CD4-positive, alpha-beta T cell treated with Interleukin-10 for 1 hour (primary cell): ENCODE measurements at regions not wholly inside any gene's neighbourhood (a gene's known extent, or its start where the extent isn't known, plus 50 kb on each side); places are given as distances from the start of the nearest gene placed in this dataset.

Source experiments
- DNase-seq: peaks from one replicate; pipeline ENCODE4 v3.0.0-alpha.2; 2020

DNA sequence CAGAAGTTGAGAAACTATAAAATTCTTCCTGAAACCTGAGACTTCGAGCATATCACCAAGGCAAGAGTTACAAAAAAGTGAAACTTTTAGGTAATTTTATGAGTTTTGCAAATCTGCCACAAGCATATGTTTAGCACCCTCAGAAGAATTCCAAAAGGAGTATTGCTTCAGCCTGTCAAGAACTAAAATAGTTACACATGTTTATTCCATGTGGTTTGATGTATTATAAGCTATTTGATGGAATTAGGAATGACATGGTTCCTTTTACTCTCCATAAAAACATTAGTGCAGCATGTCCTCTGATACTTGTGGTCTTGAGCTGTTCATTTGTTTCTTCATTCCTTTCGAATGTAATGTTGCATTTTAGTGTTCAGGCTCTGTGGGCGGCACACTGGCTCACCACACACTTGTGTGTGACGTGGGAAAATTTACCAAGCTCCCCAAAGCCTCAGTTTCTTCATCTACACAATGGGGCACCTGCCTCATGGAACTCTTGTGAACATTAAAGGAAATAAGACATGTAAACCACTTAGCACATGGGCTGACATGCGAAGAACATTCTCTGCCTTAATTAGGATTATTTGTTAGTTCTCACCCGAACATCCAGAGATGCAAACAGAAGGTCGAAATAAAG is 204.2 kb upstream of the FOXF1 start:
- no peak for DNase-seq

DNA sequence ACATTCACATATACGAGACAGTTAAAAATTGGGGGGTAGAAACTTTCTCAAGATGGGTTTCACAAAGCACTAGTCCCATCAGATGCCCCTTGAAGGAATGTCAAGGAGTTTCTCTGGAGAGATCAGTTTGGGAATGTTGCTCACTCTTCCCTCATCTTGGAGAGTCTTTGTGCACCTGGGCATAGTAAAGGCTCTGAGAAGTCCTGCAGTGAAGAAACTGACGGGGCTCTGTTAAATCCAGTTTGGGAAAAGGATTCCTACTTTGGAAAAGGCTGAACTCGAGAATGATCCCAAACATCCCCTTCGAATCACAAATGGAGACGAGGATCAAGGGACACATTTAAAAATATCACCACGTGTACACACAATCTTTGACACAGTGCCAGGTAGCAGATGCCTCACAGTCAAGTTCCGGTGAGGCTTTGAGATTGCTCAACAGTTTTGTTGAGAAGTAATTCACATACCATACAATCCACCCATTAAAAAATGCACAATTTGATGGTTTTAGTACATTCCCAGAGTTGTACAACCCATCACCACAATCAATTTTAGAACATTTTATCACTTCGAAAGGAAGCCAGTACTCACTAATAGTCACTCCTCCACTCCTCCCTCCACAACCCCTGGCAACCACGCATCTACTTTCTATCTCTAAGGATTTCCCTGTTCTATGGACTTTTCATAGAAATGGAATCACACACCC is 203.4 kb upstream of the FOXF1 start:
- no peak for DNase-seq

DNA sequence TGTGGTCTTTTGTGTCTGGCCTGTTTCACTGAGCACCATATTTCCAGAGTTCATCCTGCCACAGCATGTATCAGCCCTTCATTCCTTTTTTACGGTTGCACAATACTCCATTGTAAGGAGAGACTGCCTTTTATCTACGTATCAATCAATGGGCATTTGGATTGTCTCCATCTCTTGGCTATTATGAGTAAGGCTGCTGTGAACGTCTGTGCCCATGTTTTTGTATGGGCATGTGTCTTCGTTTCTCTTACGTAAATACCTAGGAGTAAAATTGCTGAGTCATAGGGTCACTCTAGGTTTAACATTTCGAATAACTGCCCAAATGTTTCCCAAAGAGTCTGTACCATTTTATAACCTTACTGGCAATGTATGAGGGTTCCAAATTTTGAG is 202.8 kb upstream of the FOXF1 start:
- DNase-seq, result no peak

DNA sequence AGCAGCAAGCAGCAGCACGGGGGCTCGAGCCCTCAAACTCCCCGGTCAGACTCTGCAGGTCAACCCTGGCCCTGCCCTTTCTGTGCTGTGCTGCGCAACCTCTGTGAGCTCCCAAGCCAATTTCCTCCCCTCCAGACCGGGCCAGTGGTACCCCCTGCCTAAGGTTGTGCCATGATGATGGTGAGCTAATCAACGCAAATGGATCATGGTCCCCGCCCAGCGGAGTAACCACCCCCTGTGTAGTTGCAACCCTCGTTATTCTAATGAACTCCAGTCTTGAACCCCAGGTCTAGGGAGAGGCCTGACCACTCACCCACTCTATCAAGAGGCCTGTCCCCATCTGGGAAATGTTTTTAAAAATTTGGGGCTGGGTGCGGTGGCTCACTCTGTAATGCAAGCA is 201.8 kb upstream of the FOXF1 start:
- no peak for DNase-seq

DNA sequence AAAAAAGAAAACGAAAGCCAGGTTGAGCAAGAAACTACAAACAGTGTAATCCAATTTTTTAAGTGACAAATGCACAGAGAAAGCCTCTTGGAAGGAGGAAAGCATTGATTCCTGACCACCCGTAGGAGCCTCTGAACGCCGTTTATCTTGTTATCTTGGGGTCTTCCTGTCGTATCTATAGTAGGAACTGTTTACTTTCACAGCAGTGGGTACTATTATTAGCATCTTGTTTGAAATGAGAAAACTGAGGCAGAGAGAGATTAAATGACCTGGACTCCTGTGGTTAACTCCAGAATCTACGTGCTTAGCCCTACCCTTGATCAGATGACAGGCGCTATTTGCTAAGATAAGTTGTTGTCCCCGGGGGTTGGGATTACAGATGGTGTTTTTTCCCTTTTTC is 196.7 kb upstream of the FOXF1 start:
- DNase-seq, result no peak

DNA sequence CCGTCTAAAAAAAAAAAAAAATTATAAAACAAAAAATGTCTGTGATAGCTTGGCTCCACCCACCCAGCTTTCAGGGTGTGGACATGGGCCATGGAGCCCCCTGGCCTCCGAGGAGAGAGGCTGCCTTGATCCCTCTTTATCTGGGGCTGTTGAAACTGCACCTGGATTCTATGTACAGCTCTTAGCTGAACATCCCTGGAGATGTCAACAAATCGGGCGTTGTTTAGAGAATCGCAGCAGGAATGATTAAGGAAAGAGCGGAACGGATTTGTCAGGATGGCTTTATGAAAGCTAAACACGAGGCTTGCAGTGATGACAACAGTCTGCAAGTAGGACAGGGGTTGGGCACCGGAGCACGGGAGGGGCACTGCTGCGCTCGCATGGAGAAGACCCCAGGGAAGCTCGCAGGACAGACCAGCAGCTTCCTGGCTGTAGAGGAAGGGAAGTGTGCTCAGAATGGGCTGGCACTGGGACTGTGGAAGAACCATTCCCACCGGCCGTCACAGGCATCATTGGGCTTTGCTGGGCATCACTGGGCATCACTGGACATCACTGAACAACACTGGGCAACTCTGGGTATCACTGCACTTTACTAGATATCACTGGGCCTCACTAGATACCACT is 195.8 kb upstream of the FOXF1 start:
- DNase-seq, result no peak

DNA sequence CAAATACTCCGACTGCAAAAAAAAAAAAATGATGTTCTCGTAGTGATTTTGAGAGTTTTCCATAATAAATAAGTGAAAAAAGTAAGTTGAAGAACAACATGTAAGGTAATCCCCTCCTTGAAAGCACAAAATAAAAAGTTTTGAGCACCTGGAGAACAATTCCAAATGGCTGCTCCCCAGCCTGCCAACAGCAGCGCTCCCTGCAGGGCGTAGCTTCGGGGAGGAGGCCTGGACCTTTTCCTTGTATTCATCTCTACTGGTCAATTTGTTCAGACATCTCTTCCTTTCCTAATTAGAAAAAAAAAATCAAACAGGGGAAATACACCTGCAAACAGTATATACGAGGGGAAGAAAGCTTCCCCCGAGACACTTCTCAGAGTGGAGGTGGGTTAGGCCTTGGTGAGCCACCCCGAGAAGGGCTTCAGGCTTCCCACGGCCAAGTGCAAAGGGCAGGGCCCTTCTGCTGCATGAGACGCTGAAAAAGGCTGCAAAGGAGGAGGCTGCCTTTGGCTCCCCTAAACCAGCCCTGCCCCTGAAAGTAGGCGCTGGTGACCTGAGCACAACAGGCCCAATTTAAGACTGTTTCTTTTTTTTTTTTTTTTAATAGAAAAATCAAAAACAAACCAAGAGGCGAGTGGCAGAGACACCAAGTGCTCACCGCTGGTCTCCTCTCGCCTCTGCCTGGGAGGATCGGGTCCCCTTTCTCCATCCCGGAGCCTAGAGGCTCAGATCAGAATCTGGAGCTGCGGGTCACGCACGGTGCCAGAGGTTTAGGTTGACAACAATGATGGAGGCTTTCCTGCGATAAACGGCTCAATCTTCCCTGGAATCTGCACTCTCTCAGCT is 193.1 kb upstream of the FOXF1 start:
- DNase-seq, result no peak

DNA sequence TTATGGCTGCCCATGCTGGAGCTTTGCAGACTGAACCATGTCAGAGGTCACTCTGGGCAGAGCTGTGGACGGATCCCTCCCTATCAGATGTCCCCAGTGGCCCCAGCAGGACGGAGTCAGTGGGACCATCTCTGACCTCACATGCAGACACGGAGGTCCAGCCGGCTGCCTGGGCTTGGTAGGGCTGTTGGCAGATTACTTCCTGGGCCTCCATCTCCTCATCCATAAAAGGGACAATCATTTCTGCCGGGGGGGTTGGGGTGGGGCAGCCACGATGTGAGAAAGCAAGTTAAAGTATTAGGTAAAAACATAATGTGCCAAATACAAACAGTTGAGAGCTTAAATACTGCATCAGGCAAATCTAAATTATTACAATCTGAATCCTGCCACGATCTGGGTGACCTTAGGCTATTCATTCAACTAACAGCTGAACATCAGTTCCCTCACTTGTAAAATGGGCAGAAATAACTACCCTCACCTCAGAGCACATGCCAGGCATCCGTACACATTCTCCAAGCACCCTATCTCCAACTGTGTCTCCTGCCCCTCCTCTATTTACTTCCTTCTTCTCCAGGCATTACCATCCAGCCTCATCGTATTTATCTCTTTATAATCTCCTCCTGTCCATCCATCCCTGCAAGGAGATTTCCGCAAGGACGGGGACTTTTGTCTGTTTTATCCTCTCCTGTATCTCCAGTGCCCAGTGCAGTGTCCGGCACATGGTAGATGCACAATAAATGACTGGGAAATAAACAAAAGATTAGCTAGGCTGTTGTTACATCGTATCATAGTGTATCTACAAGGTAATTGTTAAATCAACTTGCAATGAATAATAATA is 192.3 kb upstream of the FOXF1 start:
- no peak for DNase-seq

DNA sequence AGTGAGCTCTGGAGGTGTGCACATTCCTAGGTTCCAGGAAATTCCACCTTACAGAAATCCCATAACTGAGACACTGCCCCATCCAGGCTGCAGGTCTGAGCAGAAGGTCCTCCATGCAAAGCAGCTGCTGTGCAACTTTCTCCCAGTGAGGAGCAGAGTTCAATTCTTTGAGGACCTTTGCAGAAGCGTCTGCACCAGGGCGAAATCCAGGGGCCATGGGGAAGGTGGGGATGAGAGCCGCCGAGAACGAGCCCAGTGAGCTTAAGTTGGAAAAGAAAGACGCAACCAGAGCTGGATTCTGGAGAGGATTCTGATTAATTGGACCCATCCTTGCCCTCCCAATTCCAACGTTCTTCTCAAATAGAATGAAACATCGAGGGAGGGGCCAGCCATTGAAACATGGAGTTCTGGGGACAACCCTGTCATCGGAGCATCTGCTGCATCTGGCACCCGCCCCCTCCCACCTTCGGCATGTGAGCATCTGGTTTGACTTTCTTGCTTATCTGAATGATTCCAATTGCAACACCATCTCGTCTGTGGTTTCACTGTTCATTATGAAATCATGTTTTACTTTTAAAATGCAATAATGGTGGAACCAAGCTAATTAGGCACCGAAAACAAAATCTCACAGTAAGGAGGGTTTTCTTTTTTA is 190.6 kb upstream of the FOXF1 start:
- DNase-seq, result no peak

DNA sequence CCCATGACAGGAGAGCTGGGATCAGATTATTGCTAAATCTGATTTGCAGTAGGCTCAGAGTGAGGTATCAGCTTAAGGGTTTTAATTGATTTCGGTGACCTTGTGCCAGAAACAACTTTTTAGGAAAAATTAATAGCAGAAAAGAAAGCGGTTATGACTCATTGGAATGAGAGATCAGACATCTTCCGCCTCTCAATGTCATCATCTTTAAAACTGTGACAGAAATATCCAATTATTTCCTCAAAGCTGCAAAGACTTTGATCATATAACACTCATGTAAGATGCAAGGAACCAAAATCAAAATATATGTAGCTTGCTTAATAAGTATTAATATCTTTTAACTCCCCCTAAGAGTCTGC is 190.1 kb upstream of the FOXF1 start:
- no peak for DNase-seq

DNA sequence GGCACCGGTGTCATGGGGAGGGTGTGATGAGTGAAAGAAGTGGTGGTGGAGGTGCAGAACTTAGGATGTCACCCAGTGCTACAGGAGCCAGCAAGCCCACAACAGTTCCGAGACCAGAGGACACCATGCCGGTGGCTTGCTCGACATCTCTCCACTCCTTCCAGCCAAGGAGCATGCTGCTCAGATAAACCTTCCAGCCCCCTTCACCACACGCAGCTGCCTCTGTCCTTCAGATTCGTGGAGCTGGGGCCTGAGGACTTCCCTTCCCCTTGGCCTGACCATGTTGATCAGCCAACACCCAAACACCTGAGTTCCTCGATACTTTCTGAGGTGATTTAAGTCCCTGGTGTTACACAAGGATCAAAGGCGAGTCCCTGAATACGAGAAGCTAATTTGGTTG is 188.8 kb upstream of the FOXF1 start:
- DNase-seq, result no peak

DNA sequence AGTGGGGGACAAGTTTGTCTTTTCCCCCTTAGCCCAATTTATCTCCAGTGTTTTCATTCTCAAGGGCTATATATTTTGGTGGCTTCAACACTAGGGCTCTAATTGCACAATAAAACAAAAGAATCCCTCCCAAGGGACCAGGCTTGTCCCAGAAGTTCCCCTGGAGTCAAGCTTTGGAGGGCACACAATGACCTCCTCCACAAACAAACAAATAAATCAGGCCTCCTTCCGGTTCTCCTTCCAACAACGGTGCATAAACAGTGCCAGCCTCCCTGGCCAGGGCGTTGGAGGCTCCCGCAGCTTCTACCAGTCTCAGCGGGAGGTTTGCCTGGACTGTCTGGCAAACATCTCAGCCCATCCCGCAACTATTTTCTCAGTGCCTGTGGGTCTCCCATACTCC is 188.0 kb upstream of the FOXF1 start:
- DNase-seq, result no peak

DNA sequence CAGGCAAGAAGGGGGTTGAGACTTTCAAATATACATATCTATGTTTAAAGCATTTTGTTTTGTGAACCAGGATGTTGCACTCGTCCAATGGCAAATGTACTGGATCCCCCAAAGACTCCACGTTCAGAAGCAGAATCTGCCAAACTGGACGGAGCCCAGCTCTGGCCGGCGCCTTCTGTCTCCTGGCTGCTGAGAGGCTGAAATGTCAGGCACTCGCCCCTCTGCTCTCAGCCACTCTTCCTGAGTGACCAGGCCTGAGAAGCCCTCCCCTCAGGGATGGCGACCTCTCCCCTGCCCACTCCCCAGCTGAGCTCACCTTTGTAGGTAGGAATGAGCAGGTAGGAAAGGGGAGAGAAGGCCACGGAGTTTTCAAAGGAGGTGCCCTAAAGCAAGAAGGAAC is 187.5 kb upstream of the FOXF1 start:
- no peak for DNase-seq

DNA sequence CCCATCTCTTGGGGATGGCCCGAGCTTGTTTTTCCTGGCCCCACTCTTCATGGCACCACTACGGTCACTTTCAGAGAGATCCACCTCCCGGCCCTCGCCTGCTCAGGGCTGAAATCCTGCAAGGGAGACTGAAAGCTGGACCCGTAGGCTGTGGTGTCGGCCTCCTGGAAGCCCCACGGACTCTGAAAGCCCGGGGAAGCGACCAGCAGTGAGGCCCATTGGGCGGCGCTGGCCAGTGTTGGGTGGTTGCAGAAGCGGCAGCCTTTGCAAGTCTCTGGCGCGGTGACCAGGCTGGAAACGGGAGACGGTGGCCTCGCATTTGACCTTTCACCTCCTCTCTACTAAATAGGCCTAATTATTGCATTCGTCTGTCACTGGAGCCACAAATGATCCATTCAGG is 186.0 kb upstream of the FOXF1 start:
- no peak for DNase-seq

DNA sequence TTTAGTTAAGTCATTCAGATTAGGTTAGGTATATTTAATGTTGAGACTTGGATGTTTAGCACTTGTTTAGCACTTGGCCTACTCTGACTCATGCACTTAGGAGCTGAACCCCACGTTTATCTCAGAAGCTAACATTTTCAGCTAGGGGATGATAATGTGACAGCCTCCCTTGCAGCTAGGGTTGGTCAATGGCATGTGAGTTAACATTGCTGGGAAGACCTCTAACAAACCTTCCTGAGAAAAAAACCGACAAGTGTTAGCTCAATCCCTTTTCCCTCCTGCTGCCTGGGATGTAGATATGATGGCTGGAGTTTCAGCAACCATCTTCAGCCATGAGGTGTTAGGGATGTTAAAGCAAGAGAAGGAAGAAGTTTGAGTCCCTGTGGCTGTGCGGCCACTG is 185.0 kb upstream of the FOXF1 start:
- no peak for DNase-seq

DNA sequence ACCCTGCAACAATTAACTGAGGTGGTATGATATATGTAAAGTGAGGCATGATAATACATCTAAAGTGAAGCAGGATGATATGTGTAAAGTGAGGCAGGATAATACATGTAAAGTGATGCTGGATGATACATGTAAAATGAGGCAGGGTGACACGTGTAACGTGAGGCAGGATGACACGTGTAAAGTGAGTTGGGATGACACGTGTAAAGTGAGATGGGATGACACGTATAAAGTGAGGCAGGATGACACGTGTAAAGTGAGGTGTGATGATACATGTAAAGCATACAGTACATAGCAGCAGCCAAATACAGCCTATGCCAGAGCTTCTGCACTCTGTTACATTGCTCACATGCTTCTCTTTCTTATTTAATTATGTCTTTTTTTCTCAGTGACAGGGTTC is 184.4 kb upstream of the FOXF1 start:
- no peak for DNase-seq

DNA sequence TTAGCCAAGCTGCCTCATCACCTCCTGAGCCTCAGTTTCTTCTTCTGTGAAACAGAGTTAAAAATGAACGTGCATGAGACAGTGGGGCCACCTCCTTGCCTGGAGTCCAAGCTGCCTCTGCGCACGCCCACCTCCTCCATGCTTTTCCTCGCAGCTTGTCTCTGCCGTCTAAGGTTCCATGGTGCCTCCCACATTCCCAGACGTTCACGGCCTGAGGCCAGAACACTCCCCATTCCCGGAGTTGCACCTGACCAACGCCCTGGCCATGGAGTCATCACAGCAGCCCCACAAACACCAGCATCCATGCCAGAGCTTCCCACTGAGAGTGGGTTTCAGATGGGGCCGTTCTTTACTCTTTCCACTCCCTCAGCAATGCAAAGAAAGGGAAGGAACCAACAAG is 183.0 kb upstream of the FOXF1 start:
- no peak for DNase-seq

DNA sequence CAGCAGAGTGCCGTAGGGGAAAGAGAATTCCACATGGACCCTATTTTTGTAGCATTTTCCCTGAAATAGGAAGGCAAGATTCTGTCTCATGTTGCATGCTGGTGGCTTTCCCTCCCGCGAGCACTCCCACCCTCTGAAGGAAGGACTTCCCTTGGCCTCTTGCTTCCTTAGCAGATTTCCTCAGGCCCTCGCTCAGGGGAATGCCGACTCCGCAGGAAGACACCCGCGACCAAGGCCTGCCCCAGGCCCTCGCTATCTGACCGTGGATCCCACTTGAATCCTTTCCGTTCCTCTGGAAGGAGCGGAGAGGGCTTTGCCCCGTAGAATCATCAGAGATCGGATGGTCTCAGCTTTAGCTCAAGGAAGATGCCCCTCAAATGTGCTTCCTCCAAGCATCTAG is 179.4 kb upstream of the FOXF1 start:
- DNase-seq, result no peak

DNA sequence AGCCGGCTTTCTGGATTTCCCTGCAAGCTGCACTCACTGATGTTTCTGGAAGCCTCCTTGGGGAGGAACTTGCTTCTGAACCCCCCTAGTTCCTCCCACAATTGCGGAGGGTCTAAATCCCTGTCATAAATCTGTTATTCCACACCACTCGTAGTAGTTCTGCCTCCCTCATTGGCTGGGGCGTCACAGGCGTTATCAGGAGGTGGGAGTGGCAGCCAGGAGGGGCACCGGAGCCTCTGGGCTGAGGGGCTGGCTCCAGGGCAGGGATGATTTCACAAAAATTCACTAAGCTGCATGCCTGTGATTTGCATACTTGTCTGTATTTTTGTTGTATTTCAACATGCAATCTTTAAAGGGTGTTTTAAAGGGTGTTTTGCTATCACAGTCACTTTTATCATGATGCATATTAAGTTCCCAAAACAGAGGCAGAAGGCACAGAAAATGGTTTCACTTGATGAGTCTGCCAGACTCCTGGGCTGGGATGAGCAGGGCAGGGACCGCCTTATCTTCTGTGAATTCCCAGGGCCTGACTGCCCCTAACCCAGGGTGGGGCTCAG is 176.2 kb upstream of the FOXF1 start:
- no peak for DNase-seq

DNA sequence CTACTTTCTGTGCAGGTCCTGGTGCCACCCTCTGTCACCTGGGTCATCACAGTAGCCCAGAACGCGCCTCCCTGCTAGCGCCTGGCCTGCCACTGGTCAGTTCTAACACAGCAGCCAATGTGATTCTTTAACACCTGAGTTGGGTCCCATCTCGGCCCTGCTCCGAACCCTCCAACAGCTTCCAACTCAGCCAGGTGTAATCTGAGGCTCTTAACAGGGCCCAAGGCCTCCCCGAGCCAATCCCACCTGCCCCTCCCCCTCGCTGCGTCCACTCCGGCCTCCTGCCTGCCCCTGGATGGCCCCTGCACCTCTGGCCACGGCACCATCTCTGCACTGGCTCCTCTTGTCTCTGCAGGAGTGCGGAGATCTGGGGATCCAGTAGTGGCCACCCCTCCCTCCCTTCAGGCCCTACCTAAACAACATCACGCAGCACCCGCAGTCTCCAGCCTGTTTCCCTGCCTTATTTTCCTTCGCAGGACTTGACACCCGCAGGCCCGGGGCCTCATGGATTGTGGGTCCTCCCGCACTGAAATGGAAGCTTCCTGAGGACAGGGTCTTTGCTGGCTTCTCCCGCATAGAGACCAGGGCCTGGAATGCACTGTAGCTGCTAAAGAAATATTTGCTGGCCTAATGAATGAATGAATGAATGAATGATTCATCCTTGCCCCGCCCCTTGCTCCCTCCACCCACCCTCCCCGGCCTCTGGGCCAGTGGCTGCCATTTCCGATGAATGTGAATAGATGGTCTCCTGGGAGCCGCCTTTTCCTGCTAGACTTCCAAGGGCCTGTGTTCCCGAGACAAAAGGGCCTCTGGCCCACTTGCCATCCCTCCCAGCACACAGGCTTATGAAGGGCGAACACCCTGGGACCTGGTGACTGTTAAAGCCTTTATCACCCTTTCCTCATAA is 174.8 kb upstream of the FOXF1 start:
- DNase-seq, result no peak

DNA sequence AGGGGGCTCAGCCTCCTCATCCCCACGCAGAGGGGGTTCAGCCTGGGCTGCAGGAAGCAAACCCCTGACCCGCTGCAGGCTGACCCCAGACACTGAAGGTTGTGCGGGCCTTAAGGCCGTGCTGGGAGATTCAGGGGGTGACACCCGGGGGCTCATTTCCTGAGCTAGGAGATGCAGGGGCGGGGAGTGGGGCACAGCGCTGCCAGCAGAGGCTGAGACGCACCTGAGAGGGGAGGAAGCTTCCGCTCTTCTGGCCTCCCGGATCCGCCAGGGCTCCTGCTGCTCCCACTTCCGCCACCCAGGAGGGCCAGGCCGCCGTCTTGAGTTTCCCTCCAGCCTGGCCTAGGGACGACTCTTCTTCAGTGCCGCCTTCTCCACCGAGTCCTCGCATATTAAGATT is 173.2 kb upstream of the FOXF1 start:
- no peak for DNase-seq
